Renal pelvis (tissue), 1 donor: ENCODE measurements at regions not wholly inside any gene's neighbourhood (a gene's known extent, or its start where the extent isn't known, plus 50 kb on each side); places are given as distances from the start of the nearest gene placed in this dataset.
"Not testable (repeated sequence)": the region's sequence is repeated elsewhere in the genome, so short reads cannot be mapped to it uniquely, and the experiment has no call there.

Experiments used
- DNase-seq: peaks from one replicate; pipeline ENCODE4 v3.0.0-alpha.2; 2013

DNA sequence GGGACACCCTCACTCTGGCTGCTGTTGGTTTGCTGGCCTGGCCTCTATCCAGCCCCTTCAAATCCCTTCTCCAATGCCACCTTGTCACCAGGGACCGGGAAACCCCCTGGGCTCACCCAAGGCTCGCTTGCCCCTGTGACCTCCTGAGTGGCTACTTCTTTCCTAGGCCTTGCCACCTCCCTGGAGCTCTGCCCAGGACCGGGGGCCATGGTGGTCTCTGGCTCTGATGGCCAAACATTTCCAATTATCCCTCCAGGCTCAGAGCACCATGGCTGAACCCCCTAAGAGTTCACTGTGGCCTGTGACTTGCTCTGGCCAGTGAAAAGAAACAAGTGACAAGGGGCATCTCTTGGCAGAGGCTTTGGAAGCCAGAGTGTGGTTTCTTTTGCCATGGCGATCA is 237.6 kb downstream of the TFCP2L1 start:
- DNase-seq: no peak

DNA sequence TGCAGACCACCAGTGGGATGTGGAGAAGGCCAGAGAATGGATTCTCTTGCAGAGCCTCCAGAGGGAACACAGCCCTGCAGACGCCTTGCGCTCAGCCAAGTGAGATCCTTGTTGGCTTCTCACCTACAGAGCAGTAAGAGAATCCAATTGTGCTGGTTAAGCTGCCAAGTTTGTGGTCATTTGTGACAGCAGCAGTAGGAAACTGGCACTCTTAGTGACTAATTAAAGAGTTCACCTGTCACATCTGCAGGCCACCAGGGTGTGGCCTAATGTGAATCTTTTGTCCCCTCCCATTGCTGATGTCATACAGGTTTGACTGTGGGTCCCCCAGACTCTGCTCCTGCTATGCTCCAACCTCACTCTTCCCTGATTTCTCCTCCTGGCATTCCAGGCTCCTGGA is 235.9 kb downstream of the TFCP2L1 start:
- no peak for DNase-seq

DNA sequence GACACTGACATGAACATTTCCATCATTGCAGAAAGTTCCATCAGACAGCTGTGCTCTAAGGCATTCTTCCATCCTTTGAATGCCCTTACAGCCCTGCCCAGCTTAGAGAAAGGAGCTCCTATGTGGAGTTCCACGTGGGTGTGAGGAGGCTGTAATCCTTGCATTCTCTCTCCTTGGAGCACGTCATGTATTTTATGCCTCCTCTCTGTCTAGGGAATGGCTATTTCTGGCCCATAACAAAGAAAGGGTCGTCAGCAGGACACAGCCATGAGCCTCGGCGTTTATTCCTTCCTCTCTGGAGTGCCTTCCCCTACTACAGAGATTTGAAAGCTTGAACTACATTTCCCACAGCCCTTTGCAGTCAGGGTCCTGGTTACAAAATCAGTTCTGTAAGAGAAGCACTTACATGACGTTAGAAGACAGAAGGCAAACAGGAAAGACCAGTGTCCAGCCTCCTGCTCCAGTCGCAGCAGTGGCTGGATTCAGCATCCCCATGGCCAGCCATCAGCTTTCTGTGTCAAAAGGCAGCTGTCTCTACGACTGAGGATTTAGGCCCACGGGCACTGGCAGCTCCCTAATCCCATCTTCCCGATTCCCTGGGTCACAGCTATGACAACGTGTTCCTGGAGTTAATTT is 234.9 kb downstream of the TFCP2L1 start:
- DNase-seq: no peak

DNA sequence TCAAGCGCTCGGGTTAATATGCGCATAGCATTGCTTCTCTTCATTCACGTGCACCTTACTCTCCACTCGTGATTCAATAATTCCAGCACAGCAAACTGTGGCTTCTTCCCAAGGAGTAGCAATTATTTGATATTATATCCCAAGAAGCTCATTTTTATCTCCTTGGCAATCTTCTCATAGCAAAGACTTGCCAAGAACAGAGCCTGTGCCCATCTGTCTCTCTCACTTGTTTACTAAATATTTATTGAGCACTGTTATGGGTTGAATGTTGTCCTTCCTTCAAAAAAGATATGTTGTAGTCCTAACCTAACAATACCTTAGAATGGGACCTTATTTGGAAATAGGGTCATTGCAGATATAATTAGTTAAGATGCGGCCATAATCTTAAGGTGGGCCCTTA is 233.7 kb downstream of the TFCP2L1 start:
- no peak for DNase-seq

DNA sequence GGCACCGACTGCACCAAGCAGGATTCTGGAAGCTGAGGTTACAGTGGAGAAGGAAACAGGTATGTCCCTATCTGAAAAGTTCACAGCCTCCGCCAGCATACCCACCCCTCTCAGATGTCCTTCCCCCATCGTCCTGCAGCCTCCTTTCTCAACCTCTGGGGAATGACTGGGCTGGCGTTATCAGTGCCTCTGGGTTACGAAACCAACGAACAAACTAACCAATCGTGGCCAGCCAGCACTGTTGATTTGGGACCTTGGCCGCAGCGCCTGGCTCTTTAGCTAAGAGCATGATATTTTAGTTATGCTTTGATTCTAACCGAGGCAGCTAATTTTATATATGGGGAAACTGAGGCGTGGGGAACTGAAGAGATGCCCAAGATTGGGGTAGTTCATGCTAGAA is 233.0 kb downstream of the TFCP2L1 start:
- DNase-seq: no peak

DNA sequence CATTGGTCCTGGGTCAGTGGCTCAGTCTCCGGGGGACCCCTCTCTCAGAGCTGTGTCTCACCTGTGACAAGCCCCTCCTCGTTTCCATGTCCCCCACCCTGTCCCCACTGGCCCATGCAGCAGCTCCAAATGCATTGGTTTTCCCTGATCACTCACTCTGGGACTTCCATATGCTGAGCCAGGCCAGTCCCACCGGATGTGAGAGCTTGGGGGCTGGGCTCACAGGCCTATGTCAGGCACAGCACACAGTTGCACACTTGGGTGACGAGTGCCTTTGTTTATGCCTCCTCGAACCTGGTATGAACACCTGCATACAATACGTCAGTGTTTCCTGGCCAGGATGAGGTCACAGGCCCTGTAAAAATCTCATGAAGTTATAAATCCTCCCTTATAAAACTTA is 232.5 kb downstream of the TFCP2L1 start:
- DNase-seq: no peak

DNA sequence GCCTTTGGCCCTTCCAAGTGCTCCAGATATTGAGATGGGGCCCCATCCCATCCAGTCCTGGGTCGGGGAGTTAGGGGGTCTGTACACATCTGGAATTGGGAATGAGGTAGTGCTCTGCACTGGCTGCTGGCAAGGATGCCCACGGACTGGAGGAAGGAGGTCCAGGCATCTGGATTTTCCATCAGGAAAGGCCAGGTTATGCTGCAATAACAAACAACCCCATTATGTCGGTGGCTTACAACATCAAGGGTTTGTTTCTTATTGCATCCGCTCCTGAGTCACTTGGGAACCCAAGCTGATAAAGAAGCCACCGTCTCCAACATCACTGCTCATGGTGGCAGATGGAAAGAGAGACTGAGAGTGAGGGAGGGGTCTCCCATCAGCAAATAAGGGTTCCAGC is 229.9 kb downstream of the TFCP2L1 start:
- no peak for DNase-seq

DNA sequence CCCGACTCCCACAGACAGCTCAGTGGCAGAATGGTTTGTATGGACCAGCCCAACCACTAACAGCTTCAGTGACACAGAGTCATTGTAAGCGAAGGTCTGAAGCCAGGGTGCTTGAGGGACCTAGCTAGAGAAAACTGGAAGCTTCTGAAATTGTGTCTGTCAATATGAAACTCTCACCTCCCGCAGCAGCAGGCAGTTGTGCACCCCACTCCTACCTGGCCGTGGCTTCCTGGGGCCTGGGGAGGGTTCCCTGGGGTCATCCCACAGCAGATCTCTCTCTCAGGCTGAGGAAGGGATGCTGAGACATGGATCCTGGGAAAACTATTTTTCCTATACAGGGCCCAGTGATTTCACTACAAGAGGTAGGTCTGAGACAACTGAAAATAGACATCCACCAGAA is 229.5 kb downstream of the TFCP2L1 start:
- no peak for DNase-seq

DNA sequence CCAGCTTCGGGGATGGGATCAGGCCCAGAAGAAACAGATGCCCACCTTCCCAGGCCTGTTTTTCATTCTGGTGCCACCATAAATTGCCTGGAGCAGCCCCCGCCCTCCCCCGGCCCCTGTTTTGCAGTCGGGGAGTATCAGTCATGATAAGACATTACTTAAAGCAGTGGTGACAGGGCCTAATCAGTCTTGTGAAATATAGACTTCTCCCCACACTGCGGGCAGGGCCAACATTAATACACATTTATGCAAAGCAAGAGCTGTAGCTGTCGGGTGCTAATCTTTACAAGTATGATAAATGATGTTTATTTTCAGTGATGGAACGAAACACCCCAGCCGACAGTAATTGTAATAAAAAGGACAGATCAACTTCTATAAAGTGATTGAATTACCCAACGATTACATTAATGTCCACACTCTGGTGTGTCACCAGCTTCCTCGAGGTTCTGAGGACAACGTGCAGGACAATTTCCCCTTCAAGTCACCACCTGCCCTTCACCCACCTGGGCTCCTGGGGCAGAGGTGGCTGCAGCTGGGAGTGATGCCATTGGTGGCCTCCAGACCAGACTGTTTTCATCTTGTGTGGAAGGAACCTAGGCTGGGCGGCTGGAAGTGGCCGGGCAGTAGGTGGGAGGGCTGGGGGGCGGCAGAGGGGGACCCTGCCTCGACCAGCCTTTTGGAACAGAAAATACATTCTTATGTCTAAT is 226.0 kb downstream of the TFCP2L1 start:
- no peak for DNase-seq

DNA sequence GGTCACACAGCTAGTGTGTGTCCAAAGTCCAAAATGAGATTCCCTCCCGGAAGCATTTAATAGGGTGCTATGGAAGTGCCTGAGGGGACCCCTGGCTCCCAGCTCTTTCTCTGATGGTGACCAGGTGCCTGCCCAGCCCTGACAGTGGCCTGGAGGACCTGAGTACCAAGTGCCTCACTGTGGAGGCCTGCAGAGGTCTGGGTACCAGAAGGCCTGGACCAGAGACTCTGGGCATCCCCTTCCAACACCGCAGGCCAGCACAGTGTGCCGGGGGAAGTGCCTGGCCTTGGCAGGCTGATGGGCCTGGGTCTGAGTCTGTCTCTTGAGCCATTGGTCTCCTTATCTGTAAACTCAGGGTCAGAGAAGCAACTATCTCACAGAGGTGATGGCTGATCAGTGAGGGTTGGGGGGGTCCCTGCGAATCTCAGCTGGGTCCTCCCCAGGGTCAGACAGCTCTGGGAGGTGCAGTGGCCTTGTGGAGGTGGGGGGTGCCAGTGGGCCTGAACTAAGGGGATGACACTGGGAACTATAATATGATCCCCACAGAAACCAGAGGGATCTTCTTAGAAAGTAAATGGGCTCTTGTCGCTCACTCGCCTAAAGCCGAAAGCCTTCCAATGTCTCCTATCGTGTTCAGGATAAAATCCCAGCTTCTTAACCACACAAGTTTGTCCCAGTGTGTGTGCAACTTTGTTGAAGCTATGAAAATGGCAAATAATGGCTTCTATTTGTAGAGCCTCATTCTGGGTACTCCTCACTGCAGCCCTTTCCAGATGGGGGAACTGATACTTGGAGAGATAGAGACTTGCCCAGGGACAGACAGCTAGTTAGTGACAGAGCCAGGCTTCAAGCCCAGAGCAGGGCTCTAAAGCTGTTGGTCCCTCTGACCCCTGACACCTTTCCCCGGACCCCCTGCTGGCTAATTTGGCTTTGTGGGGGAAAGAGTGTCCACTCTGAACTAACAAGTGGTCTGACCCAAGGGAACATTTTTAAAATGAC is 225.1 kb downstream of the TFCP2L1 start:
- no peak for DNase-seq

DNA sequence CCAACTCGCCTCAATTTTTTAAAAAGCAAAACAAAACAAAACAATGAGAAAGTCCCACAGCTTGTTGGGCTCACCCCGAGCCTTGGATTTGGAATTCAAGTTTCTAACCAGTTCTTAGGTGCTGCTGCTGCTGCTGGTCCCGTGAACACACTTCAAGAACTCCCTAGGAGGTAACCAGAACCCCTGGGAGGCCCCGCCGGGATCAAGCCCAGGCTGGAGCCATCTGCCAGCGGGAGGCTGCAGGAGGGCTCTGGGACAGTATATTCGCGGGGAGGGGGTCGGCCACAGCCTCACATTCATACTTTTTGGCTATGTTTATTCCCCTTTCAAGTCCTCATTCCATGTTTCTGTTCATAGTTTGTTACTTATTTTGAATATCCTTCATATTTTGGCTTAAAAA is 223.4 kb downstream of the TFCP2L1 start:
- no peak for DNase-seq

DNA sequence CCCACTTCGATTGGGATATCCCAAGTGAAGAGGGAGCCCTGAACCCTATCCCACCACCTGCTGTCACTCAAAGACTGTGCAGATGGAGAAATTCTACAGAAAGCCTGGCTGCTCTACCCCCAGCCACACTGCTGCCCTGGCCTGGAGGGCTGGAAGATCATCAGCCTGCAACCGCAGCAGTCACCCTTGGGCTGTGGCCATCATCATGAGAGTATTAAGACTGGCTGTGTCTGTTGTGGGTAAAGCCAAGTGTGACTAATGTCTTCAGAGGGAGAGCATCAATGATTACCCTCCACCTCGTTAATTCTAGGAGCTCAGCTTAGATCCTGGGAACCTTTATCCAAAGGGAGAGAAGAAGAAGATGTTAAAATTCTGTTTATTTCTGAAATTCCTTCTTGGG is 221.5 kb downstream of the TFCP2L1 start:
- DNase-seq: no peak

DNA sequence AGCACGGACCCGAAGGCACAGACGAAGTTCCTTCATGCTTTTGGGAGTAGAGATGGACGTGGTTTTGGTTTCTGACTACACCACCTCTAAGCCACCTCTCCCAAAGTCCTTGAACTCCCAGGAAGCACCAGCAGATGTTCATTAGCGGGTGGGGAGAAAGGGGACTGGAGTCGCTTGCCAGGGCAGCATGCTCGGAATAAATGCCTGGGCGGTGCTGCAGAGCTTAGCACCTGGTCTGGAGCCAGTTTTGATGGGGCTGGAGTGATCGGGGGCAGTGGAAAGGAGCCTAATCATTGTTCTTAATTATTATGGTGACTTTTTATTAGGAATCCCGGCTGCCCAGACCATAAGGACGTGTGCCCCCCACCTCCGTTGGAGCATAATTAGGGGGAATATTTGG is 220.8 kb downstream of the TFCP2L1 start:
- no peak for DNase-seq

DNA sequence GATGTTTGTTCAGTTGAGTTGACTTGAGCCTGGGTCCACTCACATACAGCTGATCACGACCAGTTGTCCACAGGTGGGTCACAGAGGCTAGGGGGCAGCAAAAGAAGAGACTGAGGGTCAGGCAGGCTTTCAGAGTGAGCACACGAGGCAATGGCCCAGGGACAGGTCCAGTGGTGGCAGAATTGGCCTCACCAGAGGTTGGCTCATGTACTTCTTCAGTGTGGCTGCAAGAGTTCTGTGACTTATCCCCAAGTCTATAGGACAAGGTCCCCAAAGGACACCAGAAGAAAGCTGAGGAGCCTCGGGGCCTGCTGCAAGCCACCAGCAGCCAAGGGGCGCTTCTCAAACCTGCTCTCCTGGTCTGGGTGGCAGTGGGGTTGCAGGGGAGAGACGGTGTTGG is 219.8 kb downstream of the TFCP2L1 start:
- no peak for DNase-seq

DNA sequence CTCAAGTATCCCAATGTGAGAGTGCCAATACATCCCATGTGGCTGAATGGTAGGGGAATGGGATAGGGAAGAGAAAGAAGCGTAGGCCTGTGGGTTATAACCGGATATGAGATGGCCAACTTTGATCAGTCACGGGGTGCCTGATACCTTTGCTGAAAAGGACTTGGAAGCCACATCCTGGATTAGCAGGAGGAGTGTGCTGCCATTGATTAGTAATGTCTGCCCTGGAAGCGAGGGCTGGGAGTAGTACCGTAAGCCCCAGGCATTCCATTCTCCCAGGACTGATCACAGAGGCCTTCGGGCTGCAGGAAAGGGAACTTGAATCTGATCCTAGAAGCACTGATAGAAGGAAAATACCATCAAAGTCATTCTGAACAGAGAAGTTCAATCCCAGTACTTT is 218.5 kb downstream of the TFCP2L1 start:
- DNase-seq: no peak

DNA sequence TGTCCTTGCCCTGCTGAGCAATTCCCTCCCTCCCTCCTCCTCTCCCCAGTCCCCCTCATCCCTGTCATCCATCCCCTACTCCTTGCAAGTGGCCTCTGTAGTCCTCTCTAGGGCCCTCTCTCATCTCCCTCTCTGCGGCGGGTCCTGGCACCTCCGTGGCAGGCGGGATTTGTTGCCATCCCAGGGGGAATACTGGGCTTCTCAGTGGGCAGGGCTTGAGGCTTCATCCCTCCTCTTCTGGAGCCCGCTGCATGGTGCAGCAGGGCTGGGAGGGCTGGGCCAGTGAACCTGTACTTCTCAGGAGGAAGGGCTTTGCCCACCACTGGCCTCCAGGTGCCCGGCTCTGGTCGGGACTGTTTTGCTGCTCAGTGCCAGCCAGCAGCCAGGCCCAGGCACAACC is 216.2 kb downstream of the TFCP2L1 start:
- no peak for DNase-seq

DNA sequence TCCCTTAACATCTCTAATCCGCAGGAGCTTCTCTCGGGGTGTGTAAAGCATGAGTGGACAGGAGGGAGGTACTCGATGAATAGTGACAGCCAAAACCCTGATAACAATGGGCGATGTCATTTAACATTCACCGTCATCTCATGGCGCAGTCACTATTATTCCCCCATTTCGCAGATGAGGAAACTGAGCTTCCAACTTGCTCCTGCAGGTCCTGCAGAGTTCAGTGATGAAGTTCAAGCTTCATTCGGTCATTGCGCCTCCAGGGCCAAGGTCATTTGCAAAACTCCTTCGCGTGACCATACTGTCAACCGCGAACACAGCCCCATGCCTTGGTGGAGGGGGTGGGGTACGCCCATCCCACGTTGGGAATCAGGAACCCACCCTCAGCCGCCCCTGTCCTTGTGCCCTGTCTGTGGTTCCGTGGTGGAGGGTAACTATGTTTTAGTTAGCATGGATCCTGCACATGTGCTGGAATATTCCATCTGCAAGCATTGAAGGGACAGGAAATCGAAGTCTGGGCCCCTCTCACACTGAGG is 215.5 kb downstream of the TFCP2L1 start:
- no peak for DNase-seq

DNA sequence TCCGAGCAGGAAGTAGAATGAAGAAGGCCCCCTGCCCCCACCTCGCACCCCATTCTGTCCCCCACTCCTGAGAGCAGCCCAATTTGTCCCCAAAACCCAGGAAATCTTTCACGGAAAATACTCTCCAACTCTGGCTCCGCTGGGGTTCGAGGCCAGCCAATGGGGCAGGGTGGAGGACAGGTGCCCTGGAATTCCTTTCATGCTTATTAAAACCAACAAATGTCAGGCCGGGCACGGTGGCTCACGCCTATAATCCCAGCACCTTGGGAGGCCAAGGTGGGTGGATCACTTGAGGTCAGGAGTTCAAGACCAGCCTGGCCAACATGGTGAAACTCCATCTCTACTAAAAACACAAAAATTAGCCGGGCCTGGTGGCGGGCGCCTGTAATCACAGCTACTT is 214.9 kb downstream of the TFCP2L1 start:
- not testable (repeated sequence) for DNase-seq

DNA sequence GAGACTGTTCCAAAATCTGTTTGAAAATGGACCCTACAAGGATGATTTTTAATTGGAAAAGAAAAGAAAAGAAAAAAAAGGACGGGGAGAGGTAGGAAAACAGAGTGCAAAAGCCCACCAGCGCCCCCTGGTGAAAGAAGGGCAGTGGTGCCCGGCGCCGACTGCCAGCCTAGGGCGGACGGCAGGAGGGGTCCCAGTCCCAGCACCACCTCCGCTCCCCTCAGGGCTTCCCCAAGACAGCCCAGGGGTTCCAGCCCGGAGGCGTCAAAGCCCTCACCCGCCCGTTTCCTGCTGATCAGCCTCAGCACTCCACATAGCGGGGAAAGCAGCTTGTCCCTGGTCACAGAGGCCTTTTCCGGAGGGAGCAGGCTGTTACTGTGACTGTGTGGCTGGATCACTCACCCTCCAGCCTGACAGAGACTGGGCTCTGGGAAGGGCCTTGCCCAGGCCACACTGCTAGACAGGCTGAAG is 213.9 kb downstream of the TFCP2L1 start:
- DNase-seq: no peak

DNA sequence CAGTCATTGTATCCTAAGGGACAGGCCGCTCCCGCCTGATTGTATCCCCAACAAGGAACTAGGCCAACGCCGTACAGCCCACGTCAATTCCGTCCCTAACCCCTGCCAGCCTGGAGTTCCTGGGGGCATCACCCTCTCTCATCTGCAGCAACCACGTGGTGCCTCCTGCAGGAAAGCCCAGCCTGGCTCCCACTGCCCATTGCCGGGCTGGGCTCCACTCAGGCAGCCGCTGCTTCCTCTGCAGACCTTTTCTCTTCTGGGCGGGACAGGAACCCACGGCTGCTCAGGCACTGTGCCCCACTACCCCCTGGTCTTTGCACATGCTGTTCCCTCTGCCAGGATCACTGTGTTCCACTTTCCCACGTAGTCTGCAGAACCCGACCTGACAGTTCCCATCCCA is 212.2 kb downstream of the TFCP2L1 start:
- DNase-seq: no peak

DNA sequence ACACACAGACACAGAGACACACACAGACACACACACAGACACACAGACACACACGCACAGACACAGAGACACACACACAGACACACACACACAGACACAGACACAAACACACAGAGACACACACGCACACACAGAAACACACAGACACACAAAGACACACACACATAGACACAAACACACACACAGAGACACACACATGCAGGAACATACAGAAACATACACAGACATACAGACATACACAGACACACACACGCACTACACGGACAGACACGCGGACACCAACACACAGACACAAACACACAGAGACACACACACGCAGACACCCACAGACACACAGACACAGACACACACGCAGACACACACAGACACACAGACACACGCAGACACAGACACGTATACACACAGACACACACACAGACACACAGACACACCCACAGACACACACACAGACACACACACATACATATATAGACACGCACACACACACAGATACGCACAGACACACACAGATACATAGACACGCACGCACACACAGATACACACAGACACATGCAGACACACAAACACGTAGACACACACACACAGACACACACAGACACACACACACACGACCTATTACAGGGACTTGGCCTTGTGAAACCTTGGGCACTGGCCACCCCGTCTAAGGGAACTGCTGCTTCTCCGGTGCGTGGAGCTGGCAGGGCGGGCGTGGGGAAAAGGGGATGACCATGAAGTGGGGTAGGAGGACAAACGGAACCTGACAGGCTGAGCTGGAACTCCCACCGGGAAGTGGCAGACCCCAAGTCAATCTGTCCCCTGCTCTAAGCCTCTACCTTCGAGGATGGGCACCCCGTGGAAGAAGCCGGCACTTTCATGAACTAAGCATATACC is 211.4 kb downstream of the TFCP2L1 start:
- DNase-seq: no peak
